H1 (cell line): ENCODE measurements at regions not wholly inside any gene's neighbourhood (a gene's known extent, or its start where the extent isn't known, plus 50 kb on each side); places are given as distances from the start of the nearest gene placed in this dataset.

ENCODE experiments used
- CTCF ChIA-PET: fragments of 300-600 bp; sonication (Branson Sonifier 250); formaldehyde crosslinking; loops from one replicate; lab custom pipeline; 2021; ENCODE audit not compliant: partially characterized antibody; lab: Charles Lee
- POLR2A ChIA-PET: fragments of 300-600 bp; sonication (Branson Sonifier 250); formaldehyde crosslinking; loops from one replicate; lab custom pipeline; 2021; ENCODE audit warnings: inconsistent platforms; ENCODE audit not compliant: partially characterized antibody; lab: Charles Lee
- DNase-seq, 2 experiments: peaks; one replicate each; pipeline versions ENCODE4 v3.0.0 to v3.0.0-alpha.2; 2010 to 2022; ENCODE audit warnings: low spot score in 2 of 2, low read depth in 1 of 2, mixed read lengths in 1 of 2
- FAIRE-seq: peaks from 2 replicates; lab custom pipeline; 2011; peaks lifted over from hg19 to GRCh38; lab: Jason Lieb, UNC
- H2AFZ ChIP-seq: 2 replicates; pipeline ENCODE4 v1.8.1; 2012; ENCODE audit warnings: low read length, inconsistent platforms
- H2AK5ac ChIP-seq: 2 replicates; pipeline ENCODE4 v1.6.1; 2013; ENCODE audit warnings: low read depth, low read length
- H2BK120ac ChIP-seq: replicated peaks from 2 replicates; pipeline ENCODE3; 2013; ENCODE audit warnings: low read depth, low read length, inconsistent platforms
- H2BK12ac ChIP-seq: 2 replicates; pipeline ENCODE4 v1.6.1; 2013; ENCODE audit warnings: low read depth, low read length
- H2BK15ac ChIP-seq: 2 replicates; pipeline ENCODE4 v1.6.1; 2013; ENCODE audit warnings: low read length
- H2BK20ac ChIP-seq: 2 replicates; pipeline ENCODE4 v1.6.1; 2013; ENCODE audit warnings: low read length
- H2BK5ac ChIP-seq: 2 replicates; pipeline ENCODE4 v1.6.1; 2013; ENCODE audit warnings: low read depth, low read length
- H3K14ac ChIP-seq: 2 replicates; pipeline ENCODE4 v1.6.1; 2013; ENCODE audit warnings: inconsistent platforms; ENCODE audit not compliant: insufficient read length
- H3K18ac ChIP-seq: 2 replicates; pipeline ENCODE4 v1.6.1; 2013; ENCODE audit warnings: low read length; ENCODE audit errors: extremely low read depth
- H3K23ac ChIP-seq: 2 replicates; pipeline ENCODE4 v1.6.1; 2013; ENCODE audit warnings: inconsistent platforms; ENCODE audit not compliant: insufficient read length
- H3K23me2 ChIP-seq: 2 replicates; pipeline ENCODE4 v1.6.1; 2013; ENCODE audit warnings: low read depth, low read length
- H3K27ac ChIP-seq: 2 replicates; pipeline ENCODE4 v1.6.1; 2011; ENCODE audit warnings: low read depth, low read length, inconsistent platforms
- H3K27me3 ChIP-seq, 4 experiments: replicated peaks in 1 of 4; 1 replicate in 1 of 4; 2 replicates in 3 of 4; pipeline versions ENCODE4 v1.6.1 to v1.8.1; 2011 to 2013; ENCODE audit warnings: low read length in 3 of 4, mild to moderate bottlenecking in 3 of 4, inconsistent platforms in 2 of 4, mixed read lengths in 2 of 4, moderate library complexity in 1 of 4; ENCODE audit not compliant: control insufficient read depth in 3 of 4, insufficient read depth in 3 of 4; ENCODE audit errors: extremely low read depth in 1 of 4
- H3K36me3 ChIP-seq, 4 experiments: 2 replicates each; pipeline versions ENCODE4 v1.6.1 to v1.8.1; 2011 to 2013; ENCODE audit warnings: mild to moderate bottlenecking in 4 of 4, low read length in 3 of 4, moderate library complexity in 2 of 4, control low read depth in 1 of 4, inconsistent platforms in 1 of 4; ENCODE audit not compliant: insufficient read depth in 4 of 4, control insufficient read depth in 2 of 4
- H3K4ac ChIP-seq: replicated peaks from 2 replicates; pipeline ENCODE3; 2013; ENCODE audit warnings: low read length, low read depth, mixed read lengths, inconsistent platforms; ENCODE audit not compliant: insufficient read length
- H3K4me1 ChIP-seq, 4 experiments: replicated peaks in 1 of 4; 1 replicate in 1 of 4; 2 replicates in 3 of 4; pipeline versions ENCODE4 v1.6.1 to v1.8.1; 2011 to 2013; ENCODE audit warnings: low read length in 3 of 4, inconsistent platforms in 2 of 4, mixed read lengths in 1 of 4; ENCODE audit not compliant: insufficient read depth in 4 of 4, control insufficient read depth in 3 of 4
- H3K4me2 ChIP-seq, 2 experiments: 2 replicates each; pipeline versions ENCODE4 v1.6.1 to v1.8.1; 2011 to 2013; ENCODE audit warnings: low read depth in 2 of 2, low read length in 2 of 2, control low read depth in 1 of 2, inconsistent platforms in 1 of 2, mild to moderate bottlenecking in 1 of 2; ENCODE audit not compliant: insufficient read depth in 1 of 2
- H3K4me3 ChIP-seq, 4 experiments: fragments of 200-600, 300-600 bp in 1 of 4; sonication (generic), shearing (Covaris generic), sonication (Bioruptor Twin) in 1 of 4; 2 replicates each; pipeline versions ENCODE4 v1.5.1 to v1.8.1; 2011 to 2016; ENCODE audit warnings: low read length in 4 of 4, low read depth in 3 of 4, control low read depth in 2 of 4, inconsistent platforms in 2 of 4, mild to moderate bottlenecking in 2 of 4, mixed read lengths in 1 of 4, moderate library complexity in 1 of 4; ENCODE audit not compliant: insufficient read depth in 2 of 4; ENCODE audit errors: extremely low read depth in 1 of 4
- H3K56ac ChIP-seq: replicated peaks from 2 replicates; pipeline ENCODE3; 2013; ENCODE audit warnings: low read depth, mild to moderate bottlenecking, mixed read lengths, low read length, inconsistent platforms; ENCODE audit not compliant: insufficient read length
- H3K79me1 ChIP-seq: 2 replicates; pipeline ENCODE4 v1.6.1; 2013; ENCODE audit warnings: low read depth, low read length, control low read depth
- H3K79me2 ChIP-seq, 2 experiments: 2 replicates each; pipeline versions ENCODE4 v1.6.1 to v1.8.1; 2012 to 2013; ENCODE audit warnings: low read length in 2 of 2, mild to moderate bottlenecking in 2 of 2, inconsistent platforms in 1 of 2; ENCODE audit not compliant: insufficient read depth in 2 of 2, control insufficient read depth in 1 of 2
- H3K9ac ChIP-seq, 4 experiments: replicated peaks in 1 of 4; 1 replicate in 1 of 4; 2 replicates in 3 of 4; pipeline versions ENCODE4 v1.6.1 to v1.8.1; 2011 to 2013; ENCODE audit warnings: low read depth in 3 of 4, low read length in 3 of 4, control low read depth in 2 of 4, mild to moderate bottlenecking in 2 of 4, moderate library complexity in 2 of 4, inconsistent platforms in 1 of 4; ENCODE audit errors: extremely low read depth in 1 of 4
- H3K9me3 ChIP-seq, 2 experiments: 2 replicates each; pipeline versions ENCODE4 v1.6.1 to v1.8.1; 2012 to 2013; ENCODE audit warnings: mild to moderate bottlenecking in 2 of 2, moderate library complexity in 2 of 2, control low read depth in 1 of 2, inconsistent platforms in 1 of 2, low read depth in 1 of 2, low read length in 1 of 2, mixed read lengths in 1 of 2; ENCODE audit not compliant: insufficient read depth in 2 of 2
- H4K20me1 ChIP-seq, 2 experiments: replicated peaks in 1 of 2; 2 replicates each; pipeline versions ENCODE3 to v1.8.1; 2011 to 2013; ENCODE audit warnings: inconsistent platforms in 2 of 2, low read length in 2 of 2, mild to moderate bottlenecking in 1 of 2; ENCODE audit not compliant: insufficient read depth in 2 of 2, control insufficient read depth in 1 of 2
- H4K5ac ChIP-seq: 2 replicates; pipeline ENCODE4 v1.6.1; 2013; ENCODE audit warnings: low read length, low read depth, mixed read lengths, inconsistent platforms; ENCODE audit not compliant: insufficient read length
- H4K8ac ChIP-seq: 2 replicates; pipeline ENCODE4 v1.8.0; 2013; ENCODE audit warnings: mild to moderate bottlenecking, moderate library complexity, low read length, inconsistent platforms; ENCODE audit not compliant: insufficient read depth; ENCODE audit errors: extremely low read depth
- H4K91ac ChIP-seq: replicated peaks from 2 replicates; pipeline ENCODE3; 2013; ENCODE audit warnings: low read length, mixed read lengths, inconsistent platforms; ENCODE audit not compliant: insufficient read length
- BRCA1 ChIP-seq: IDR thresholded peaks from 2 replicates; pipeline ENCODE4 v1.6.1; 2012; ENCODE audit warnings: low read depth, low read length, improper control_type of control experiment
- HDAC2 ChIP-seq, 2 experiments: fragments of 300-600 bp in 1 of 2; sonication (generic) in 1 of 2; IDR thresholded peaks; 2 replicates each; pipeline ENCODE4 v1.6.1; 2011 to 2012; ENCODE audit warnings: low read depth in 2 of 2, low read length in 2 of 2, mild to moderate bottlenecking in 2 of 2, moderate library complexity in 2 of 2, borderline replicate concordance in 1 of 2, inconsistent platforms in 1 of 2
- WGBS, 2 experiments: shearing (Covaris generic) in 1 of 2; methylation state at CpG; one replicate each; pipeline versions ENCODE4 v1.1.6 to v1.1.7; 2013 to 2015; ENCODE audit warnings: low lambda C conversion rate in 2 of 2, mixed read lengths in 2 of 2, inconsistent platforms in 1 of 2, low coverage in 1 of 2, missing lambda C conversion rate in 1 of 2; ENCODE audit not compliant: insufficient replicate concordance in 2 of 2, insufficient coverage in 1 of 2, insufficient read length in 1 of 2; ENCODE audit errors: extremely low coverage in 1 of 2, missing lambda C conversion rate in 1 of 2; 5-methylcytosine and 5-hydroxymethylcytosine counted together

DNA sequence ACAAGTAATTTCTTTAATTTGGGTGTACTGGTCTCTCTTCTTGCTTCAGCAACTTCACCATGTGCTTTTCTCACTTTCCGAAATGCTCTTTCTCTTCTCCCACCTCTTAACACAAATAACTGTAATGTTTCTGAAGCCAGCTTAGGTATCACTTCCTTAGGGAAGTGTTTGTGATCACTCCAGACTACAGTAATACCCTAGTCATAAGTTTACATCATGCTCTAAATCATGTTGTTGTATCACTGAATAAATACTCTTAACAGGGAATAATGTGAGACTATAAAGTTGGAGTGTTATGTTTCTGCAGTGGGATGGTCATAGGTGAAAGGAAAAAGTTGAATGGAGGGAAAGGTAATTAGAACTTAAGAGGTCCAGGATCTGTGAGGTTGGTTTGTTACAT is 712.3 kb downstream of the C4orf33 start:
- Histone ChIP-seq H4K5ac (no peak overlapping the region), H3K14ac (no peak overlapping the region), H2BK120ac (no peak overlapping the region), H4K8ac (no peak overlapping the region), H3K27ac (no peak overlapping the region), H2BK12ac (no peak overlapping the region), H4K91ac (no peak overlapping the region), H3K56ac (no peak overlapping the region), H2BK15ac (no peak overlapping the region), H3K23me2 (no peaks in the 10 kb centered on the region), H2BK20ac (no peak overlapping the region), H2AFZ (no peak overlapping the region), H3K4me1 (peaks cover 0 to 3% (median 1%) of the 10 kb centered on the region in 4 experiments; a peak in 3 of 7 replicates), H3K18ac (no peak overlapping the region), H3K9me3 (no peaks in the 10 kb centered on the region), H3K4me2 (no peak overlapping the region), H3K9ac (no peak overlapping the region), H3K79me2 (no peaks in the 10 kb centered on the region), H4K20me1 (no peaks in the 10 kb centered on the region), H2AK5ac (no peak overlapping the region), H3K4ac (no peak overlapping the region), H3K79me1 (no peaks in the 10 kb centered on the region), H3K36me3 (no peaks in the 10 kb centered on the region), H2BK5ac (no peak overlapping the region), H3K4me3 (no peak overlapping the region), H3K23ac (no peak overlapping the region), H3K27me3 (no peaks in the 10 kb centered on the region)
- FAIRE-seq (no peak), DNase-seq (no peak)
- CTCF ChIA-PET = no interaction called here
- POLR2A ChIA-PET = no interaction called here
- 76% methylated on average over 1 of the region's 1 CpG; no CpG with 5 or more reads in 1 of the 2 experiments for WGBS, 2 experiments
- TF ChIP-seq BRCA1 (no peak), HDAC2 (IDR thresholded peaks at IDR 0.05; ENCODE audit: borderline replicate concordance in 1 of 2, low read depth in 2 of 2, low read length in 2 of 2) (no peak)
